Breast epithelium (tissue), 4 donors: ENCODE measurements at regions not wholly inside any gene's neighbourhood (a gene's known extent, or its start where the extent isn't known, plus 50 kb on each side); places are given as distances from the start of the nearest gene placed in this dataset.

Experiments
- DNase-seq, 2 donors: peaks; one replicate each; pipeline ENCODE4 v3.0.0-alpha.2; 2019; ENCODE audit warnings: low spot score in 2 of 2
- H3K27ac ChIP-seq, 2 donors: fragments of 200-600 bp; sonication (generic) in 1 of 2; one replicate each; pipeline ENCODE4 v1.5.1; 2016 to 2019; ENCODE audit warnings: mild to moderate bottlenecking in 1 of 2
- H3K27me3 ChIP-seq, 2 donors: fragments of 200-600 bp; sonication (generic) in 1 of 2; one replicate each; pipeline versions ENCODE4 v1.5.1 to v1.6.0; 2017 to 2019; ENCODE audit warnings: control low read depth in 1 of 2, mild to moderate bottlenecking in 1 of 2
- H3K36me3 ChIP-seq: fragments of 200-600 bp; one replicate; pipeline ENCODE4 v1.5.1; 2019
- H3K4me1 ChIP-seq, 2 donors: fragments of 200-600 bp; sonication (generic); one replicate each; pipeline ENCODE4 v1.5.1; 2016 to 2019; ENCODE audit warnings: control low read depth in 1 of 2
- H3K4me3 ChIP-seq, 3 donors: fragments of 200-600 bp; sonication (generic); 1 replicate in 2 of 3; 2 replicates in 1 of 3; pipeline ENCODE4 v1.5.1; 2016 to 2019; ENCODE audit warnings: mild to moderate bottlenecking in 3 of 3, moderate library complexity in 2 of 3
- H3K9me3 ChIP-seq, 2 donors: fragments of 200-600 bp; sonication (generic) in 1 of 2; one replicate each; pipeline ENCODE4 v1.5.1; 2016 to 2019; ENCODE audit warnings: control low read depth in 1 of 2
- POLR2A ChIP-seq: fragments of 450-650 bp; IDR thresholded peaks from one replicate; pipeline ENCODE4 v1.6.1; 2016; ENCODE audit warnings: antibody characterized with exemption, mild to moderate bottlenecking, moderate library complexity
- POLR2AphosphoS5 ChIP-seq, 3 donors: sonication (generic); formaldehyde crosslinking; IDR thresholded peaks; one replicate each; pipeline ENCODE4 v1.6.1; 2017; ENCODE audit warnings: antibody characterized with exemption in 3 of 3
- intact Hi-C: fragments of 100-400 bp; cut with DNase I; formaldehyde crosslinking; loops from one replicate; pipeline ENCODE4 v1.15.1; 2023; ENCODE audit warnings: low total_unique reads
- TF ChIP-seq, protein P1 (sequence below), 3 donors: fragments of 450-650 bp; IDR thresholded peaks; one replicate each; pipeline ENCODE4 v1.5.1; 2016 to 2017; ENCODE audit warnings: antibody characterized with exemption in 3 of 3, mild to moderate bottlenecking in 3 of 3, moderate library complexity in 3 of 3

DNA sequence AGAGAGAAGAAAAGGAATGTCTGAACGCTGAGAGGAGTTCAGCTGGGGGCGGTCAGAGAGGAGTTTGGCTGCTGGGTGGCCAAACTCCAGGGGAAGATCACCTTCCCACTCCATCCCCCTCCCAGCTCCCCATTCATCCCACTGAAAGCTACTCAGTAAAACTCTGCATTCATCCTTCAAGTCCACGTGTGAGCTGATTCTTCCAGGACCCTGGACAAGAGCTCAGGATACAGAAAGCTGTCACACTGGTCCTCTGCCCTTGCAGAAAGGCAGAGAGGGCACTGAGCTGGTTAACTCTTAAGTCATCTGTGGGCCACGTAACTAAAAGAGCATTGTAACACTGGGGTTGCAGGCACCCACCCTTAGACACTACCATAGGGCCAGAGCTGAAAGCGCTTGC lies 132.1 kb upstream of the ARL4C start:
- Histone ChIP-seq H3K4me3 (no peak overlapping the region), H3K27ac (no peak overlapping the region), H3K9me3 (no peaks in the 10 kb centered on the region), H3K4me1 (peaks cover 0 to 9% of the 10 kb centered on the region in 2 donors), H3K27me3 (no peaks in the 10 kb centered on the region), H3K36me3 (no peaks in the 10 kb centered on the region)
- TF ChIP-seq, protein P1, sequence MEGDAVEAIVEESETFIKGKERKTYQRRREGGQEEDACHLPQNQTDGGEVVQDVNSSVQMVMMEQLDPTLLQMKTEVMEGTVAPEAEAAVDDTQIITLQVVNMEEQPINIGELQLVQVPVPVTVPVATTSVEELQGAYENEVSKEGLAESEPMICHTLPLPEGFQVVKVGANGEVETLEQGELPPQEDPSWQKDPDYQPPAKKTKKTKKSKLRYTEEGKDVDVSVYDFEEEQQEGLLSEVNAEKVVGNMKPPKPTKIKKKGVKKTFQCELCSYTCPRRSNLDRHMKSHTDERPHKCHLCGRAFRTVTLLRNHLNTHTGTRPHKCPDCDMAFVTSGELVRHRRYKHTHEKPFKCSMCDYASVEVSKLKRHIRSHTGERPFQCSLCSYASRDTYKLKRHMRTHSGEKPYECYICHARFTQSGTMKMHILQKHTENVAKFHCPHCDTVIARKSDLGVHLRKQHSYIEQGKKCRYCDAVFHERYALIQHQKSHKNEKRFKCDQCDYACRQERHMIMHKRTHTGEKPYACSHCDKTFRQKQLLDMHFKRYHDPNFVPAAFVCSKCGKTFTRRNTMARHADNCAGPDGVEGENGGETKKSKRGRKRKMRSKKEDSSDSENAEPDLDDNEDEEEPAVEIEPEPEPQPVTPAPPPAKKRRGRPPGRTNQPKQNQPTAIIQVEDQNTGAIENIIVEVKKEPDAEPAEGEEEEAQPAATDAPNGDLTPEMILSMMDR (IDR thresholded peaks at IDR 0.05) = no peak
- no peak for TF ChIP-seq POLR2AphosphoS5 (IDR thresholded peaks at IDR 0.05)
- intact Hi-C loops = no loop called here
- no peak for DNase-seq

DNA sequence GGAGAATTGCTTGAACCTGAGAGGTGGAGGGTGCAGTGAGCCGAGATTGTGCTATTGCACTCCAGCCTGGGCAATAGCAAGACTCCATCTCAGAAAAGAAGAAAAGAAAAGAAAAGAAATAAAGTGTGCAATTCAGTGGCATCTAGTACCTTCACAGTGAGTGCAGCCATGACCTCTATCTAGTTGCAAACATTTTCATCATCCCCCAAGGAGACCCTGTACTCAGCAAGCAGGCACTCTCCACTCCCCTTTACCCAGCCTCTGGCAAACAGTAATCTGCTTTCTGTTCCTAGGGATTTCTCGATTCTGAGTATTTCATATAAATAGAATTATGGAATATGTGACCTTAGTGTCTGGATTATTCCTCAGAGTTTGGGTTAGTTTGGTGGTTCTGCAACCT lies 130.4 kb upstream of the ARL4C start:
- TF ChIP-seq POLR2AphosphoS5 (IDR thresholded peaks at IDR 0.05) = no peak
- TF ChIP-seq, protein P1 (IDR thresholded peaks at IDR 0.05) = no peak
- no peak for TF ChIP-seq POLR2A
- H3K27ac ChIP-seq = no peak overlapping the region
- H3K4me3 ChIP-seq = no peak overlapping the region
- no peaks in the 10 kb centered on the region for H3K9me3 ChIP-seq
- no peak for DNase-seq
- no peaks in the 10 kb centered on the region for H3K4me1 ChIP-seq
- intact Hi-C loops = no loop called here
- H3K36me3 ChIP-seq = no peaks in the 10 kb centered on the region
- H3K27me3 ChIP-seq = no peaks in the 10 kb centered on the region

DNA sequence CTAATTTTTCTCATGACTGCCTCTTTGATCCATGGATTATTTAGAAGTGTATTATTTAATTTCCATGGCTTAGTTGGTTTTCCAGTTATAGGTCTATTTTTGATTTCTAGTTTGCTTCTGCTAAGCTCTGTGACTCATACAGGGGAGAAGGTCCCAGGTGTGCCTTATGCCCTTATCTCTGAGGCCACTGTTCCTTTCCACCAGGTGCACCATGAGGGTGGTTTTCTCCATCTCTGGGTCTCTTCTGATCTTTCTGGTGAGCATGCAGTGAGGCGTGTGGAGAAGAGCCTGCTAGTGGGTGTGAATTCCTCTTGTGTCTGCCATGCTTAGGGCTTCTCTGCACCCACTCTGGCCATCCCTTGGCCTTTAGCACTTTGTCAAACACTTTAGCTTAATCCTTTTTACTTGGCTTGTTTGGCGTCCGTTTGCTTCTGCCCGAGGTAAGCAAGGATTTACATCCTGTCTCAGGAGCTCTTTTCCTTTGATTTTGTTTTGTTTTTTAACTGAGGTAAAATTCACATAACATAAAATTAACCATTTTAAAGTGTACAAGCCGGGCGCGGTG lies 129.8 kb upstream of the ARL4C start:
- Histone ChIP-seq H3K27ac (no peak overlapping the region), H3K36me3 (no peaks in the 10 kb centered on the region), H3K27me3 (no peaks in the 10 kb centered on the region), H3K4me3 (no peak overlapping the region), H3K4me1 (no peaks in the 10 kb centered on the region), H3K9me3 (no peaks in the 10 kb centered on the region)
- intact Hi-C loops = no loop called here
- DNase-seq = no peak
- no peak for TF ChIP-seq POLR2A
- no peak for TF ChIP-seq POLR2AphosphoS5 (IDR thresholded peaks at IDR 0.05)
- TF ChIP-seq, protein P1 (IDR thresholded peaks at IDR 0.05) = no peak

GRCh38 chr2:234625626-234626250 lies 128.9 kb upstream of the ARL4C start:
- intact Hi-C loops = no loop called here
- no peaks in the 10 kb centered on the region for H3K4me1 ChIP-seq
- DNase-seq = no peak
- no peaks in the 10 kb centered on the region for H3K27me3 ChIP-seq
- no peaks in the 10 kb centered on the region for H3K36me3 ChIP-seq
- no peak overlapping the region for H3K27ac ChIP-seq
- no peaks in the 10 kb centered on the region for H3K9me3 ChIP-seq
- H3K4me3 ChIP-seq = no peak overlapping the region
- TF ChIP-seq POLR2A (no peak), POLR2AphosphoS5 (IDR thresholded peaks at IDR 0.05) (no peak)
- TF ChIP-seq, protein P1 (IDR thresholded peaks at IDR 0.05) = no peak

DNA sequence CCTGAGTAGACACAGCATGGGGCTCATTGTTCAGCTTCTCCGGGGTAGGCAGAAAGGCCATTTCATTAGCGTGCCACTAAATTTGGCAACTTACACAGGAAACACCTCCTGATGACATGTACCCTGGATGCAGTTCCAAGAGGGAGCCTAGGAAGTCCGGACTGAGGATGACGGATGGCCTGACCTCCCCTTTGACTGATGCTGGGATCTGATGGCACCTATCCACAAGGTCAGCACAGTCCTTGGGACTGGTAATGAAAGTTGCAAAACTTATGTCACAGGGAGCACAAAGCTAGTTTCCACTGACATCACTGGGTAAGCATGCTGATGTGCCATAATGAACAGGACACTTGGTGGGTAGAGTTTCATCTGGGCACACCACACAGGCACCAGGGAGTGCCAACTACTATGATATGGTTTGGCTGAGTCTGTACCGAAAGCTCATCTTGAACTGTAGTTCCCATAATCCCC lies 126.7 kb upstream of the ARL4C start:
- no peak overlapping the region for H3K4me3 ChIP-seq
- intact Hi-C loops = no loop called here
- TF ChIP-seq, protein P1 (IDR thresholded peaks at IDR 0.05) = no peak
- TF ChIP-seq POLR2A (no peak), POLR2AphosphoS5 (IDR thresholded peaks at IDR 0.05) (peak in 1 of 3 donors; percentile 23)
- H3K27me3 ChIP-seq = no peaks in the 10 kb centered on the region
- no peaks in the 10 kb centered on the region for H3K4me1 ChIP-seq
- no peak overlapping the region for H3K27ac ChIP-seq
- no peaks in the 10 kb centered on the region for H3K36me3 ChIP-seq
- H3K9me3 ChIP-seq = no peaks in the 10 kb centered on the region
- DNase-seq = no peak
